ENCODE measurements at regions not wholly inside any gene's neighbourhood (a gene's known extent, or its start where the extent isn't known, plus 50 kb on each side); places are given as distances from the start of the nearest gene placed in this dataset.

DNA sequence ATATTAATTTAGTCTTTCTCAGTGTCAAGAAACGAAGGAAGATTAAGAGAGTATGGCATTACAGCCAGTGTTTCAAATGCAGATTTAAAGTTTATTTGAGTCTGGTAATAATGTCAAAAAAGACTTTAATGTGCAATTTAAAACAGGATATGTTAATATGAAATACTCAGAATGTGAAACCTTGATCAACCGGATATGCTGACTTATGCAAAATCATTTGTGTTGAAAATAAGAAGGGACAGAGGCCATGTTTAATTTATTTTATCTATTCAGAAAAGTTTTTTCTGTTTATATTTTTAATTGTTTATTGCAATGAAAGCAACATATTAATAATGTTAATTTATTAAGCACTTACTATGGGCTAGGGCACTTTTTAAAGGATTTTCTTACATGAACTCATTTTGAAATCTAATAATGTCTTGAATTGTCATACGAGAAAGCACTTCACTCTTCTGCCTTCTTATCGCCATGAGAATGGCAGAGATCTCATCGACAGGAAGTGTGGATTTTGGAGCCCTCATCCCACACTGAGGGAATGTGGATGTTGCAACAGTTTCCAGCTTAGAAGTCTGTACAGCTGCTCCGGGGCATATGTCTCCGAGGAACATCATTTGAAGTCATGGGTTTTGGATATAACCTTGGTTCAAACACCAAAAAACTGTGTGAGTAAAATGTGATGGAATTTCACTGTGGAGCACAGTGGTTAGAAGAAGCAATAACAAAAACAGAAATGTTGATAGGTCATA, 1410.4 kb downstream of the EPHA7 start:
- intact Hi-C loops (cut with micrococcal nuclease) = no loop called here
- H3K4me1 Mint-ChIP-seq (ENCODE audit: low read depth) = no peaks in the 10 kb centered on the region
- no peak overlapping the region for H3K4me3 Mint-ChIP-seq (ENCODE audit: low read depth)
- no peak overlapping the region for H3K27ac Mint-ChIP-seq
- peaks cover 13% of the 10 kb centered on the region for H3K9me3 Mint-ChIP-seq
- no peaks in the 10 kb centered on the region for H3K27me3 Mint-ChIP-seq (ENCODE audit: low read depth)
- no peaks in the 10 kb centered on the region for H3K36me3 Mint-ChIP-seq (ENCODE audit: low read depth)
- DNase-seq (ENCODE audit: low spot score) = no peak

DNA sequence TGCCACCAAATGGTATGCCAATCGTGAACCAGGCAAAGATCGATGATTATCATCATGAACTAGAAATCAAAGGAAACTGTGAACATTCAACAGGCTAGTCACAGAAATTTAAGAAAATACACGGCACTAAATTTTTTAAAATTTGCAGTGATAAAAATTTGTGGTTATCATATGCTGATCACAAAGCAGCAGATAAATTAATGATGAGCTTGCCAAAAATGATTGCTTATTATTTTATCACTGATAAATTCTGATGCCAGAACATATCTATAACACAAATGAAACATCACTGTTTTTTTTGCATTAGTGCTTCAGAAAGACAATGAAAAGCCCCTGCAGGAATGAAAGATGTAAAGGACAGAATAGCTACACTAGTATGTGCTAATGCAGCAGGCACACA, 1413.2 kb upstream of the MAP3K7 start:
- H3K4me3 Mint-ChIP-seq (ENCODE audit: low read depth) = no peak overlapping the region
- peaks cover 14% of the 10 kb centered on the region for H3K9me3 Mint-ChIP-seq
- no peaks in the 10 kb centered on the region for H3K4me1 Mint-ChIP-seq (ENCODE audit: low read depth)
- DNase-seq (ENCODE audit: low spot score) = no peak
- no peaks in the 10 kb centered on the region for H3K36me3 Mint-ChIP-seq (ENCODE audit: low read depth)
- intact Hi-C loops (cut with micrococcal nuclease) = no loop called here
- H3K27me3 Mint-ChIP-seq (ENCODE audit: low read depth) = no peaks in the 10 kb centered on the region
- no peak overlapping the region for H3K27ac Mint-ChIP-seq

GRCh38 chr6:91994787-91995186, 1407.9 kb upstream of the MAP3K7 start:
- H3K4me1 Mint-ChIP-seq (ENCODE audit: low read depth) = no peaks in the 10 kb centered on the region
- no peak overlapping the region for H3K4me3 Mint-ChIP-seq (ENCODE audit: low read depth)
- intact Hi-C loops (cut with micrococcal nuclease) = no loop called here
- H3K27me3 Mint-ChIP-seq (ENCODE audit: low read depth) = no peaks in the 10 kb centered on the region
- peaks cover 22% of the 10 kb centered on the region for H3K9me3 Mint-ChIP-seq
- H3K36me3 Mint-ChIP-seq (ENCODE audit: low read depth) = no peaks in the 10 kb centered on the region
- H3K27ac Mint-ChIP-seq = no peak overlapping the region
- DNase-seq (ENCODE audit: low spot score) = no peak

DNA sequence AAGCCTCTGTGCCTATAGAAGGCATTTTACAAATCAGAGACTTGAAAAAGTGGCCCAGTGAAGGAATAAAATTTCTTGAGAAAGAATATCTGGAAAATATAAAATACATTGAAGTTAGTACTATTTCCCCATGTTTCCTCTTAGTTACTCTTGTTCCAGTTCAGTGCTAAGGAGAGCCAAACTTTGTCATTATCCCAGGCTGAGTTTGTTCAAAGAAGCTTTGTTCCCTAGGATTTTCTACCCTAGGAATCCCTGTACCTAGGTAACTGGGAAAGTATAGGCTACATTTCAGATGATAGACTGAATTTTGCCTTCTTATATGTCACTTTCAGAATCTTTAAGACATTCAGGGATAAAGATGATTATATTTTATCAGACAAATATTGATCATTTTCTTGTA, 1395.7 kb upstream of the MAP3K7 start:
- Mint-ChIP-seq H3K27ac (no peak overlapping the region), H3K9me3 (no peaks in the 10 kb centered on the region), H3K27me3 (ENCODE audit: low read depth) (no peaks in the 10 kb centered on the region), H3K36me3 (ENCODE audit: low read depth) (no peaks in the 10 kb centered on the region), H3K4me3 (ENCODE audit: low read depth) (no peak overlapping the region), H3K4me1 (ENCODE audit: low read depth) (no peaks in the 10 kb centered on the region)
- DNase-seq (ENCODE audit: low spot score) = no peak
- intact Hi-C loops (cut with micrococcal nuclease) = no loop called here

GRCh38 chr6:91976797-91977196, 1389.9 kb upstream of the MAP3K7 start:
- Mint-ChIP-seq H3K36me3 (ENCODE audit: low read depth) (no peaks in the 10 kb centered on the region), H3K4me3 (ENCODE audit: low read depth) (no peak overlapping the region), H3K27ac (no peak overlapping the region), H3K9me3 (peaks cover 21% of the 10 kb centered on the region), H3K27me3 (ENCODE audit: low read depth) (no peaks in the 10 kb centered on the region), H3K4me1 (ENCODE audit: low read depth) (no peaks in the 10 kb centered on the region)
- no peak for DNase-seq (ENCODE audit: low spot score)
- intact Hi-C loops (cut with micrococcal nuclease) = no loop called here

- no peaks in the 10 kb centered on the region for H3K4me1 Mint-ChIP-seq (ENCODE audit: low read depth)
Observed at GRCh38 chr6:91970700-91971099, 1383.8 kb upstream of the MAP3K7 start.

GRCh38 chr6:91965872-91966271, 1379.0 kb upstream of the MAP3K7 start:
- Mint-ChIP-seq H3K4me1 (ENCODE audit: low read depth) (no peaks in the 10 kb centered on the region), H3K9me3 (peaks cover 35% of the 10 kb centered on the region), H3K27ac (no peak overlapping the region), H3K36me3 (ENCODE audit: low read depth) (no peaks in the 10 kb centered on the region), H3K27me3 (ENCODE audit: low read depth) (no peaks in the 10 kb centered on the region), H3K4me3 (ENCODE audit: low read depth) (no peak overlapping the region)
- intact Hi-C loops (cut with micrococcal nuclease) = no loop called here
- no peak for DNase-seq (ENCODE audit: low spot score)

More at GRCh38 chr6:91970700-91971099, 1383.8 kb upstream of the MAP3K7 start:
- Mint-ChIP-seq H3K9me3 (peaks cover 39% of the 10 kb centered on the region), H3K36me3 (ENCODE audit: low read depth) (no peaks in the 10 kb centered on the region), H3K27me3 (ENCODE audit: low read depth) (no peaks in the 10 kb centered on the region), H3K27ac (no peak overlapping the region), H3K4me3 (ENCODE audit: low read depth) (no peak overlapping the region)
- no peak for DNase-seq (ENCODE audit: low spot score)
- intact Hi-C loops (cut with micrococcal nuclease) = no loop called here

GRCh38 chr6:91961671-91962070, 1374.8 kb upstream of the MAP3K7 start:
- DNase-seq (ENCODE audit: low spot score) = no peak
- Mint-ChIP-seq H3K36me3 (ENCODE audit: low read depth) (no peaks in the 10 kb centered on the region), H3K9me3 (peaks cover 22% of the 10 kb centered on the region), H3K4me1 (ENCODE audit: low read depth) (no peaks in the 10 kb centered on the region), H3K27ac (no peak overlapping the region), H3K4me3 (ENCODE audit: low read depth) (no peak overlapping the region), H3K27me3 (ENCODE audit: low read depth) (no peaks in the 10 kb centered on the region)
- intact Hi-C loops (cut with micrococcal nuclease) = no loop called here

- no peak overlapping the region for H3K27ac Mint-ChIP-seq
- H3K9me3 Mint-ChIP-seq = peaks cover 17% of the 10 kb centered on the region
- H3K4me1 Mint-ChIP-seq (ENCODE audit: low read depth) = no peaks in the 10 kb centered on the region
- no peaks in the 10 kb centered on the region for H3K36me3 Mint-ChIP-seq (ENCODE audit: low read depth)
- no peak overlapping the region for H3K4me3 Mint-ChIP-seq (ENCODE audit: low read depth)
- intact Hi-C loops (cut with micrococcal nuclease) = no loop called here
- no peaks in the 10 kb centered on the region for H3K27me3 Mint-ChIP-seq (ENCODE audit: low read depth)
- DNase-seq (ENCODE audit: low spot score) = no peak
Observed at GRCh38 chr6:91961236-91961635, 1374.4 kb upstream of the MAP3K7 start.

GRCh38 chr6:91941838-91942237, 1355.0 kb upstream of the MAP3K7 start:
- Mint-ChIP-seq H3K9me3 (peaks cover 18% of the 10 kb centered on the region), H3K4me1 (ENCODE audit: low read depth) (no peaks in the 10 kb centered on the region), H3K27ac (no peak overlapping the region), H3K36me3 (ENCODE audit: low read depth) (no peaks in the 10 kb centered on the region), H3K27me3 (ENCODE audit: low read depth) (no peaks in the 10 kb centered on the region), H3K4me3 (ENCODE audit: low read depth) (no peak overlapping the region)
- no peak for DNase-seq (ENCODE audit: low spot score)
- intact Hi-C loops (cut with micrococcal nuclease) = no loop called here

- Mint-ChIP-seq H3K27me3 (ENCODE audit: low read depth) (no peaks in the 10 kb centered on the region), H3K4me3 (ENCODE audit: low read depth) (no peak overlapping the region), H3K27ac (no peak overlapping the region), H3K36me3 (ENCODE audit: low read depth) (no peaks in the 10 kb centered on the region), H3K4me1 (ENCODE audit: low read depth) (no peaks in the 10 kb centered on the region), H3K9me3 (peaks cover 18% of the 10 kb centered on the region)
- intact Hi-C loops (cut with micrococcal nuclease) = no loop called here
- no peak for DNase-seq (ENCODE audit: low spot score)
Observed at GRCh38 chr6:91940801-91941200, 1353.9 kb upstream of the MAP3K7 start.

DNA sequence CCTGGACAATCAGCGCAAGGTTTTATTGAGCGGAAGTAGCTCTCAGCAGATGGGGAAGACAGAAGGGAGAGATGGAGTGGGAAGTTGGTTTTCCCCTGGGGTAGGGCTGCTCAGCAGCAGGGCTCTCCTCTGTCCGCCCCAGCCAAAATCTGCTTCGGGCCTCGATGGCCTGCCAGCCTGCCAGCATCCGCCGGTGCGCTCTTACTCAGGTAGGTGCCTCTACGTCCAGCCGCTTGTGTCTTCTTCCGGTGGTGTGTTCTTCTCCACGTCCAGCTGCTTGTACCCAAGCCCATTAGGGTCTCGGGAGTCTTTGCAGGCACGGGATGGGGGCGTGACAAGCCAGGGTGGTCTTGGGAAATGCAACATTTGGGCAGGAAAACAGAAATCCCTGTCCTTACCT, 1340.0 kb upstream of the MAP3K7 start:
- H3K4me1 Mint-ChIP-seq (ENCODE audit: low read depth) = no peaks in the 10 kb centered on the region

DNA sequence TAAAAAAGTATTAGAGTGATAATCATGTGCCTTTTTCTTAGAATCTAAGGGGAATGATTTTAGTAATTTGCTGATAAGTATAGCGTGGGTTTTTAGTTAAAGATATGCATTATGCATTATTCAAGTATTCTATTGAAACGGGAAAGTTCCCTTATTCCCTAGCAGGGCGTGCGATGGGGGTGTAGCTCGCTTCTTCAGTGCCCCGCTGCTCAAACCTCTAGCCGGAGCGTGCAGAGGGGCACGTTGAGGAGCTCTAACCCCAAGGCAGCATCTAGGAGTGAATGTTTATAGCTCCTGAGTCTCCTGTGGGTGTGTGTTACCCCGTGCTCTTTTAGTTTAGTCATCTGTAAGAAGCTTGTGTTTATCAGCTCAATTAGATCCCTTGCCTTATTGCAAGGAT, 1339.5 kb upstream of the MAP3K7 start:
- intact Hi-C loops (cut with micrococcal nuclease) = no loop called here

More for the DNA sequence above, 1340.0 kb upstream of the MAP3K7 start:
- Mint-ChIP-seq H3K36me3 (ENCODE audit: low read depth) (no peaks in the 10 kb centered on the region), H3K27me3 (ENCODE audit: low read depth) (no peaks in the 10 kb centered on the region), H3K27ac (no peak overlapping the region), H3K9me3 (peaks cover 20% of the 10 kb centered on the region), H3K4me3 (ENCODE audit: low read depth) (no peak overlapping the region)
- intact Hi-C loops (cut with micrococcal nuclease) = no loop called here
- no peak for DNase-seq (ENCODE audit: low spot score)

DNA sequence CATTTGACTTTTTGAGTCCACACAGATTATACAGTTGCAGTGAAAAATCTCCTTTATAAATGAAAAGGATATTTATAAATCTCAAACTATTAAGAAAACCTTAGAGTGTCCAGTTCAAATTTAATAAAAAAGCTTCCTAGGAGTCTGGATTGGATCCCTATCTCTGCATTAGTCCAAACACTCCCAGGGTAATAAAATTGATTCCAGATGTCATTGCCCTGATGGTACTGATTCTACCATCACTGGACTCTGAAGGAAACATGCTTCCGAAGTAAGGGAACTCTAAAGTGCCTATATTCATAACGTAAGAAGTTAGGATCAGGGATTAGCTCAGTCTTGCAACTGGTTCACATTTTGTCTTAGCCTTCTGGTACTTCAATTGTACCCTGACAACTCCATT, 1325.1 kb upstream of the MAP3K7 start:
- Mint-ChIP-seq H3K36me3 (ENCODE audit: low read depth) (no peaks in the 10 kb centered on the region), H3K9me3 (peaks cover 14% of the 10 kb centered on the region), H3K4me3 (ENCODE audit: low read depth) (no peak overlapping the region), H3K4me1 (ENCODE audit: low read depth) (no peaks in the 10 kb centered on the region), H3K27ac (no peak overlapping the region), H3K27me3 (ENCODE audit: low read depth) (no peaks in the 10 kb centered on the region)
- intact Hi-C loops (cut with micrococcal nuclease) = no loop called here
- DNase-seq (ENCODE audit: low spot score) = no peak

More for the DNA sequence above, 1339.5 kb upstream of the MAP3K7 start:
- H3K4me3 Mint-ChIP-seq (ENCODE audit: low read depth) = no peak overlapping the region
- no peak overlapping the region for H3K27ac Mint-ChIP-seq
- no peaks in the 10 kb centered on the region for H3K4me1 Mint-ChIP-seq (ENCODE audit: low read depth)
- peaks cover 20% of the 10 kb centered on the region for H3K9me3 Mint-ChIP-seq
- no peaks in the 10 kb centered on the region for H3K27me3 Mint-ChIP-seq (ENCODE audit: low read depth)
- DNase-seq (ENCODE audit: low spot score) = no peak
- no peaks in the 10 kb centered on the region for H3K36me3 Mint-ChIP-seq (ENCODE audit: low read depth)

All from activated T-helper 2 cell treated with anti-CD3 and anti-CD28 coated beads, Interferon-gamma antibody, Interleukin-2, Interleukin-4, amounts not matched to agents 10 μg/mL and 5 μg/mL and 100 μg/mL, durations not matched to agents 14 hours and 24 hours and 36 hours (primary cell).